NCI-H69 (cell line): ENCODE measurements at regions not wholly inside any gene's neighbourhood (a gene's known extent, or its start where the extent isn't known, plus 50 kb on each side); places are given as distances from the start of the nearest gene placed in this dataset.

Source experiments
- DNase-seq: peaks from one replicate; lab custom pipeline; 2025; lab: John Stamatoyannopoulos, UW

GRCh38 chr4:81776794-81777193 lies 305.1 kb upstream of the RASGEF1B start:
- no peak for DNase-seq

GRCh38 chr4:81773557-81773956 lies 301.9 kb upstream of the RASGEF1B start:
- no peak for DNase-seq

- no peak for DNase-seq
Observed at GRCh38 chr4:81771721-81772120, 300.0 kb upstream of the RASGEF1B start.

- no peak for DNase-seq
Observed at GRCh38 chr4:81769244-81769643, 297.5 kb upstream of the RASGEF1B start.

- DNase-seq = peak; percentile 6
Observed at GRCh38 chr4:81758574-81759264, 287.0 kb upstream of the RASGEF1B start.

- peak; percentile 90 for DNase-seq
Observed at GRCh38 chr4:81757691-81758090, 286.0 kb upstream of the RASGEF1B start.

- peak; percentile 24 for DNase-seq
Observed at GRCh38 chr4:81756973-81757372, 285.3 kb upstream of the RASGEF1B start.

GRCh38 chr4:81756042-81756441 lies 284.3 kb upstream of the RASGEF1B start:
- no peak for DNase-seq

- no peak for DNase-seq
Observed at GRCh38 chr4:81754169-81754568, 282.5 kb upstream of the RASGEF1B start.

- peak; percentile 61 for DNase-seq
Observed at GRCh38 chr4:81751531-81752289, 280.0 kb upstream of the RASGEF1B start.

GRCh38 chr4:81747242-81747930 lies 275.7 kb upstream of the RASGEF1B start:
- DNase-seq = peak; percentile 6

- DNase-seq = peak; percentile 30
Observed at GRCh38 chr4:81746773-81747172, 275.1 kb upstream of the RASGEF1B start.

GRCh38 chr4:81746071-81746470 lies 274.4 kb upstream of the RASGEF1B start:
- peak; percentile 74 for DNase-seq

GRCh38 chr4:81745050-81745449 lies 273.3 kb upstream of the RASGEF1B start:
- DNase-seq = peak; percentile 19

- peak; percentile 90 for DNase-seq
Observed at GRCh38 chr4:81743731-81744435, 272.2 kb upstream of the RASGEF1B start.

- peak; percentile 66 for DNase-seq
Observed at GRCh38 chr4:81740487-81740886, 268.8 kb upstream of the RASGEF1B start.

- DNase-seq = no peak
Observed at GRCh38 chr4:81738891-81739290, 267.2 kb upstream of the RASGEF1B start.

- no peak for DNase-seq
Observed at GRCh38 chr4:81737865-81738559, 266.3 kb upstream of the RASGEF1B start.

- DNase-seq = peak; percentile 6
Observed at GRCh38 chr4:81736324-81736723, 264.6 kb upstream of the RASGEF1B start.

GRCh38 chr4:81732980-81733379 lies 261.3 kb upstream of the RASGEF1B start:
- no peak for DNase-seq

GRCh38 chr4:81724925-81725329 lies 253.2 kb upstream of the RASGEF1B start:
- no peak for DNase-seq
